HG03196 (cell line): ENCODE measurements at regions not wholly inside any gene's neighbourhood (a gene's known extent, or its start where the extent isn't known, plus 50 kb on each side); places are given as distances from the start of the nearest gene placed in this dataset.
A peak's percentile ranks its signal among the peaks of the same experiment; 100 is the strongest.
"Not testable (repeated sequence)": the region's sequence is repeated elsewhere in the genome, so short reads cannot be mapped to it uniquely, and the experiment has no call there.

Source experiments
- ATAC-seq: cut with Tn5 transposase; IDR thresholded peaks from one replicate; pipeline ENCODE4 v1.9.1; 2021; ENCODE audit not compliant: unreplicated experiment

DNA sequence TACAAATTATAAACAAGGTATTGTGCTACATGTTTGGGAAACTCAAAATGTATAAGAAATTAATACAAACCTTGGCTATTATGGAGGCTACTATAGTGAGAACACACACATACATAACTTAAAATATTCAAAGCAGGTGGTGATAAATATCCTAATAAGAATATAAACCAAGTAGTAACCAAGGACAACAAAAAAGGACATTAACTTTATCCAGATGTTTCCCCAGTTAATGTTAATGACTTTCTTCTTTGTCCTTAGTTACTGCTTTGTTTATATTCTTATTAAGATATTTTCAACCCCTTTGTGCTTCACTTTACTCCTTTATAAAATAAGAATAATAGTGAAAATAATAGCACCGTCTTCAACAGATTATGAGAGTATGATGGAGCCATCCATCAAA is 241.6 kb downstream of the CALCRL start:
- ATAC-seq: no peak

DNA sequence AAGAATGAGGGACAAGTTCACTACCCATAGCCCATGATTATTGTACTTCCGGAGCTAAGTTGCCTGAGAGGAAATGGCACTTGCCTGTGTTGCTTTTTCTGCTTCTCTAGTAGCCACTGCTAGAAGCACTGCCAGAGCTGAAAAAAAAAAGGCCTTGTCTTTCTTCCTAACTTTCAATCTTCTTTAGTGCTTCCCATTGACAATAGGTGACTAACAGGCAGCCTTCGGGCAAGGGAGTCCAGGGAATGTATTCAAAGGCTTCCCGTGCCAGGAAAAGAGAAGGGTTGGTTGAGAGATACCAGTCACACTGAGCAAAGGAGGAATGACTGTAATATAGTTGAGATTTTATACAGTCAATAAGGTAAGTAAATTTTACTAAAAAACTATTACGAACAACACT is 242.0 kb downstream of the CALCRL start:
- ATAC-seq: no peak

DNA sequence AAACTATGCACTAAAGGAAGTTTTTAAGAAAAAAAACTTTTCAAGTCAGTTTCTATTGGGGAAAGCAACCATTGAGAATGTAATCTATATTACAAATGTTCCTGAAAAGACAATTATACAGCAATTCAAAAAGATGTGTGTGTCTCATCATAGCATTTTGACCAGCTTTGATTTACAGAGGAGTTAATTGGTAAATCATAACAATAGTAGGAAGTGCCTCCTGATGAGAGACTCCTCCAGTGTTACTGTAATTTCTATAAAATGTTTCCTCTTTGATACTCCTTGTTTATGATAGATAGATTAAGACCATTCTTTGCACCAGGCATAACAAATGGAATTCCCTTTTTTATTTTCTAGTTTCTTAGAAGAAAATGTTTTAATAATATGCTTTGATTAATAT is 249.9 kb downstream of the CALCRL start:
- ATAC-seq: no peak

DNA sequence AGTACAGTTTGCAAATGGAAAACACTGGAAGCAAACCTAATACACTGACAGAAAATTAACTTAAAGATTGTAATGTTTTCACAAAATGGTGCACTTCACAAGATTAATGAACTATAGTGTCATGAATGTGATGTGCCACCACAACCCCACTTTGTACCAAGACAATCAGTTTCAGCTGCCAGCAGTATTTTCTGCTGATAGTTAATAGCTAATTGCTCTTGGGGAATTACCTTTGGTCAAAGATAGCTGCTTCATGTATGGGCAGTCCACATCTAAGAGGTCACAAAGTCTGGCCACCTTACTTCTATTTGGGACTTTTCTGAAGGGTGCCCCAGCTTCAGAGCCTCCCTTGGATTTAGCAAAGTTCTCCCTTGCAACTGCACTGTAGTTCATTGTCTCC is 254.0 kb downstream of the CALCRL start:
- ATAC-seq: peak; percentile 84

DNA sequence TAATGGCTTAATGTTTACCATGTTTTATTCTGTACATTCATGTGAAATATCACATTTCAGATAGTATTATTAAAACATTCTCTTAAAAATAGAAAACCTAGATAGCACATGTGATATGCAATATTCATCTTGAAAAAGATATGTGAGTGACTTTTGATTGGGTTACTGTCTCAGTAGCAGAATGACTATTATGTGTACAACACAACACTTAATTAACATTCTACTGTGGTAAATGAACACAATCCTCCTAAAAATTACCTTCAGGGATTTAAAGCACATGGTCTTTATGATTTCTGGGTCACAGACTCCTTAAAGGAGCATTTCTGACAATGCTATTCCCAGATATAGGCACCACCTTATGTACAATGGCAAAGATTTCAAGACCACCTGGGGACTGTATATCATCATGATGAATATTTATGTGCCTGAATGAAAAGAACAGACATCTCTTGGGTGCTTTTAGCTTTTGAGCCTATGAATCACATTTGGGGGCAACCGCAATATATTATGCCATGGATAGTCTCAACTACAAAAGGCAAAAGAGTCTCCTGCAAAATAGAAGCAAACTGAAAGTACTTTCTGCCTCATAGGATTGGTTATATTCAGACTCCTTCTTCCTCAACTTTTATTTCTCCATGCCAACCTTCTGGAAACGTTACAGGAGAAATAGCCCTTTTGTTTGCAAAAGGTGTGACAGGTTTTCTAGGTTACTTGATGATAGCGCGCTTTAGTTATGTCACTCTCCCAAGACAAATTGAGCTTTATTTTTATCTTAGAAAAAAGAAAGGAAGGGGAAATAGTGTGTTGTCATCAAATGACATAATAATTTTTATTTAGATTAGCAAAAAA is 259.0 kb downstream of the CALCRL start:
- no peak for ATAC-seq

DNA sequence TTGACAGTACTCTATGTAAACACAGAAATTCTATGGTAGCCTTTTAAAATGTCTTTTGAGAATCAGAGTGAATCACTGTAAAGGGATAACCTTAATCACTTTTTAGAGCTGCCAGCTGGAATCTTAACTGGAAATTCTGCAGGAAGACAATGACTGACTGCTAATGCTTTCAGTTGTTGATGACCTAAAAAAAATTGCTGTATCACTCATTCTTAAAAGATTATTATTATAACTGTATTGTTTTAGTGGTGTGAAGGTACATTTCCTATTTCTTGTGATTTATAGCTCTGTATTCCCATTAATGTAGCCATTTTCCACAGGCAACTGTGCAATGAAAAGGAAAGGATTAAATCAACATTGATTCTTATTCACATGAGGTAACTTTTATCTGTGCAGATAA is 260.5 kb downstream of the CALCRL start:
- ATAC-seq: no peak

DNA sequence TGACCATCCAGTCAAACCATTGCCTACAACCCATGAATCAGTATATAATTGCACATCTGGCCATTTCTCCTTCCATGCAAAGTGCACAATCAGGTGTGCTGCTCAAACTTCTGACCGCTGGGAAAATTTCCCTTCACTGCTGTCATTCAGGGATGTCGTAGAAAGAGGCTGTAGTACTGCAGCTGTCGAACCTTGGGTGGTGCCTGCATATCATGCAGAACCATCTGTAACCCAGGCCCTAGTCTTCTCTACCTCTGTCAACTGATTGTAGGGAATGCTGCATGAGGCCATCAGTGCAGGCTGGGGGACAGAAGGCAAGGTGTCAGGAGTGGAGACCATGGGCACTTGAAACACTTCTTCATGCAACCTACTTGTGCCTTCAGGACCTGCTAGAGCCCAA is 267.5 kb downstream of the CALCRL start:
- no peak for ATAC-seq

DNA sequence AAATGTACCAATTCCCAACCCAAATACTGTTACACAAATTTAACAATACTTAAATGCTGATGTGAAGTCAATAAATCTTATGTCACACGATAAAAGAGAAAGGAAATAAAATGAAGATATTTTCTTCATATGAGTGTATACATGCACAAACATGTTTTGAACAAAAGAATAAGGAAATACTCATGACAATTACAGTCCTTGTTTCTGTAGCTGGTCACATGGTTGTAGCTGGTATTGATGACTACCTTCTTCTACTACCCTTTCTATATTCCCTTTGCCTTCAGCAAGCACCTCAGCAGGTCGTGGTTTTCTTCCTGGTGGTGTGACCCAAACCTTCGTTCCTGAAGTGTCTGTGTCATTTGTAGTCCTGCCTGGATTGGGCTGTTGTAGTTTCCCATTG is 269.2 kb downstream of the CALCRL start:
- not testable (repeated sequence) for ATAC-seq

DNA sequence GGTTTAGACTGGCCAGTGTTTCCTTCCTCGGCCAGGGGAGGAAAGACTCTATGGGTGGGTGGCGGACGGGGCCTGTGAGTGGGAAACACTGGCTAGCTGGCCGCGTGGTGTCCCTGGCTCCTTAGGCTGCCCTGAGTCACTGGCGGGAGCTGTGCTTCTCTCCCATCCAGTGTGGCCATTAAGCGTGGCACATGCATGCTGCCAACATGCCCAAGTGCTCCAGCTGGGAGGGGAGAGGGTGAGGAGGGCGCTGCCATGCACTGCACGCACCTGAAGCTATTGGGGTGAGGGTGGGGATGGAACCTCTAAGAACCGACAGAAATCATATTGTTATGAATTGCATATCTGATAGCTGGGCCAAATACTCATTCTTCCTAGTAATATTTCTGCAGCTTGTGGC is 270.8 kb downstream of the CALCRL start:
- ATAC-seq: no peak

DNA sequence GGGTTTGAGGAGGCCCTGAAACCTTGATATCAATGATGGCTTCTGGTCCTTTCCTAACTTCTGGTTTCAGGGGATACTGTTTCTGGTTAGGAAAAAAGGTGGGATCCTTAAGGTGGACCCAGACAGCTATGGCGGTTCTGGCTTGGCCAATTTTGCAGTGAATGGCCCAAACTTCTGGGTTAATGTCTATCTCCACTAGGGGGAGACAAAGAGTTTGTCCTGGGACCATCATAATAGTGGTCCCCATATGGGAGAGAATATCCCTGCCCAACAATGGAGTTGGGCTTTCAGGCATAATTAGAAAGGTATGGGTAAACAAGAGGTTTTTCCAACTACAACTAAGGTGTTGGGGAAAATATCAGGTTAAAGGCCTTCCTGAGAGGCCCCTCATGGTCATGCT is 273.5 kb downstream of the CALCRL start:
- no peak for ATAC-seq

DNA sequence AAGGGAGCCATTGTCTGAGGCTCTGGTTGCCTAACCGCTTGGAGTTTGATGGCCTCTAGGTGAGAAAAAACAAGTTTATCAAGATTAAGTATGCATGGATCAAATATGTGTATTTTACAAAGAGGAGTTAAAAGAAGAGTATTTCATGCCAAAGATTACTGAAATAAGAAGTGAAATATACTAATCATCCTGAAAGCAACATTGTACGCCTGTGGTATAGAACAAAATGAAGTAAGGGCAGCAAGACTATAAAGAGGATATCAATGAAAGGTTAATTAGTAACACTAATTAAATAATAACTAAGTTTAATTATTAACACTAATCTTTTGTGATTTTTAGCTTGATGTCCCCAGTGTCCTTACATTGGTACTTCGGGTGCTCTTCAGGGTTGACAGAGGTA is 276.7 kb downstream of the CALCRL start:
- peak; percentile 29 for ATAC-seq

DNA sequence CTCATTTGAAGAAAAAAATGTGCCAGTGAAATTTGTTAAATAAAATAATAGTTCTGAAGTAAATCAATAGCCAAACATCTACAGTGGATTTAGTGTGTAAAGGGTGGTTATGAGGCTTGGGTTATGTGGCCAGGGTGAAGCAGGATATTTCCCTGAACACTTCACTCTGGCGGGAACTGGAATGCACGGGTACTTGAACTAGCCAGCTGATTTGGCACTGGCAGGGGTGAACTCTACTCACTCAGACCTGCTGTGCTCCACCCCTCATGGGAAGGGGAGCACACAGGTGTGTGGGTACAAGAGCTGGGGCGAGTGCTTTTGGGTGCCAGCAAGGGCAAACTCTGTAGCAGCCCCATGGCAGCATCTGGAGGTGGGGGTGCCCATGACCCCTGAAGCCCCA is 278.2 kb downstream of the CALCRL start:
- no peak for ATAC-seq

DNA sequence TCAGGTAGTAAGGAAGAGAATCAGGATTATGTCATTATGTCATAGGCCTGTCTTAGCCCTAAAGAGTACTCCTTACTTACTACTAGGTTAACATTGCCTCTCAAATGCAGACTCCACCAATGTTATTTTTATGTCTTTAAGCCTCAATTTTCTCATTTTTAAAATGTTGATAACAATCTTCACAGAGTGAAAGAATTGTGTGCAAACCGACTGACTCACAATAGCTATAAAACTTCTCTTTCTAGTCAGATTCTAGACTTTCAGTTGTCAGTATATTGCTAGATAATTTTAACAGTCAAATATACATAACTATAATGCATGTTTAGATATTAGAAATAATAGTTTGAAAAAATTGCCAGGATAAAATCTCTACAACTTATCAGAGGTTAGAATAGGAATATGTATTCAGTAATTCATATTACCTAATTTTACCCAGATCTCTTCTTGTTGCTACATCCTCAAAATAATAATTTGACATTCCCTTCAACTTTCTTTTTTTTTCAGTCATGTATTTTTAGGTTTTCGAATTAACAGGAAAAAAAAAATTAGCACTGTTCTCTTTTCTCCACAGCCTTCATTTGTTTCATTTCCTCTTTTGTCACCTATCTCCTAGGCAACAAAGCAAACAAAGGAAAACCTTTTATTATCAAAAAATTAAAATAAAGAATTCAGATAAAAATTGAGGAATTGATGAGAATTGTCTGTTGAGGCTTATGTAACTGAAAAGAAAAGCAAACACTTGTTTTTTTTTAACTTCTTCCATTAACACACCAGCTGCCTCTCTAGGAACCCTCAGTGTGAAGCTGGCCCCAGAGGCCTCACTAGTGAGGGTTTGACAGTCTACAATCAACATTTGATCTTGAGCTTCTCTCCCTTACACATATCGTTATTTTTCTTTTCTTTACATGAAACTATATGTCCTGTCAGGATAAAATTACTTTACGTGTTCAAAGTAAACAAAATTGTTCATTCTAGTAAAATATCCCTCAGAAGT is 279.0 kb downstream of the CALCRL start:
- peak; percentile 73 for ATAC-seq

DNA sequence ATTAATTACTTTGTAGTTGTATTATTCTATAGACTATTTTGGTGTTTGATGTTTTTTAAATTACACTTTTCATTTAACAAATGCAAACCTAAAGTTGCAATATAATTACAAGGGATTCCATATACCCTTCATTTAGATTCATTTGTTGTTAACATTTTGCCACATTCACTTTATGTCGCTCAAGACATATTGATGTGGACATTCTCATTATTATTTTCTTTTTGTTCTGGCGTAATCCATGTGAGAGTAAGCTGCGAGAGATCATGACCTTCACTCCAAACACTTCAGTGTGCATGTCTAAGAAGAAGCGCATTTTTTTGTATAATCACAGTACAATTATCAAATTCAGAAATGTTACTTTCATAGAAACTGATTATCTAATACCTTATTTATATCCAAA is 280.6 kb downstream of the CALCRL start:
- ATAC-seq: no peak

DNA sequence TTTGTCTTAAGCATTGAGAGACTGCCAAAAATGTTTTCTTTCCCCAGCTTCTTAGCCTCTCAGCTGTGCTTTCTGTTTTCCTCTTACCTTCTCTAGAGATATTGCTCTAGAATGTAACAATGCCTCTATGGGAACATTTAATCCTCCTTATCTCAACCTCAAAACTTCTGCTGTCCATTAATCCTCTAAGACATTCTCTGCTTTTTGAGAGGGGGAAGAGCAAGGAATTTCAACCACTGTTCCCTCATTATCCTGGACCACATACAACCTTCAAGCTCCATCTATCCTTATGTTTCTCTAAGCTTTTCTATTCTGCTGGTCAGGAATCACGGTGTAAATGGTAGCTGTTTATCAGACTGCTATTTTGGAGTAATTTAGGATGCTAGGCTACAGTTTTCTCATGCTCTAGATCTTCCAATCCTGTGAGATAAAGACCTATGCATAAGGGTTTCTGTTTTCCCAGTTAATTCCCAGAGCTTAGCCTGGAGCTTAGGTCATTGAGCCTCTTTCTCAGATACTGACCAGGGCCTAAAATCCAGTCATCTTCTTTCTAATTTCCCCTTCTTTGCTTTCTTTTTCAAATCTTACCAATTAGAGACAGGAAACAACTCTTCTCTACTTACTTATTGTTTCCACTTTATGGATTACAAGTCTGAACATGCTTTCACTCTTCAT is 282.0 kb downstream of the CALCRL start:
- no peak for ATAC-seq

DNA sequence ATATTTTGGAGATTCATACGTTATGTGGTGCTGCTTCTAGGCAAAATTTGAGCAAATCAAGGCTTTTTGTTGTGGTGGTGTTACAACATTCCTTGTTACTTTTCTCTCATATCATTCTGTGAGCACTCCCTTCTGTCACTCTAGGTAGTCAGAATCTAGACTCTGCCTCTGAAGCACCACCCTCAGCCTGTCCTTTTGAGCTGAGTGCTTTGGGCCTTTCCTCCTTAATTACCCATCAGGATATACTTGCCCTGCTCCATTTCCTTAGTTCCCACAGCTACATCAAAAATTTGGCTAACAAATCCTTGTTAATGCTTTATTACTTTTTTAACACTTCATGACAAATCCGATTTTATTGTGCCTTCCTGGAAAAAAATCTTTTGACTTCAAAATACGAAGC is 289.6 kb downstream of the CALCRL start:
- no peak for ATAC-seq

DNA sequence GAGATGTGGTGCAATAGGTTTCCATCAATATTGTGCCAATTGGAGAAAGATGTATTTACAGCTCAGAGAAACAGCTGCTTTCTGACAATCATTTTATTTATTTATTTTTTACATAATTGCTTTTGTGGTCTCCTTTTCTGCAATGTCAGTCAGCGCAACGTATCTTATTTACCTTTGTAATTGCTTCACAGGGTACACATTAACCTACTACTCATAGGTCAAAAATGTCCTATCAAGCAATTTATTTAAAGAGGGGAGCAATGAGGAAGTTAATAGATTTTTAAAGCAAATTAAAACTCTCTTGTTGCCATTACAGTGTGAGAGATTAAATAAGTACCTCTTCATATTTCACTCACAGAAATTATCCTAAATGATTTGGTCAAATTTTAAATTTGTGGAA is 291.0 kb downstream of the CALCRL start:
- ATAC-seq: no peak

DNA sequence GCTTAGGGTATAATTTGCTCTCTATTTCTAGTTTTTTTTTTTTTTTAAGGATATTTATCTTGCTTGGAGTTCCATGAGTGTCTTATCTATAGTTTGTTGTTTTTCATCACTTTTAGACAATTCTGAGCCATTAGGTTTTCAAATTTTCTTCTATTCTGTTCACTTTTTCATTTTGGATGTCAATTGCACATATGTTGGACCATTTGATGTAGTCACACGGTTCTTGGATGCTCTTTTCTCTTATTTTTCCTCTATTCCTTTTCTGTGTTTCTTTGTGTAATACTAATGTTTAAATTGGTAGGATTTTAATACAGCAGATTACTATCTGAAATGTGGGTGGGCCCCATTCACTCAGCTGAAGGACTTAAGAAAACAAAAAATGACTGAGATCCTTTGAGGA is 292.6 kb downstream of the CALCRL start:
- ATAC-seq: no peak

DNA sequence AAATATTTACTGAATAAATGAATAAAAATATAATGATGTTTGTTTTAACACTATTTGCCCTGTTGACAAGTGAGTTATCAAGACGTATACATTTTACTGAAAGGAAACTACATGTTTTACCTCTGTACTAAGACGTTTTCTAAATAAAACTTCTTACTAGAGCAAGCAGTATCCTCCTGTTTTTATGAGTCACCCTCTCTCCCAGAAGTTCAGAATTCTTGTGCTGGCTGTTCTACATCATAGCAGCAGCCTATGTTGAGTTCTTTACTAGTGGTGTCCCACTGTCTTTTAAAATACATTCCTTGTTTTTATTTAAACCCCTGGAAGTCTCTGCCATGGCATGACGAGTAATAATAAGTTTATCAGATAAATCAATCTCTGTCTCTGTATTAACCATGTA is 297.4 kb downstream of the CALCRL start:
- ATAC-seq: no peak

DNA sequence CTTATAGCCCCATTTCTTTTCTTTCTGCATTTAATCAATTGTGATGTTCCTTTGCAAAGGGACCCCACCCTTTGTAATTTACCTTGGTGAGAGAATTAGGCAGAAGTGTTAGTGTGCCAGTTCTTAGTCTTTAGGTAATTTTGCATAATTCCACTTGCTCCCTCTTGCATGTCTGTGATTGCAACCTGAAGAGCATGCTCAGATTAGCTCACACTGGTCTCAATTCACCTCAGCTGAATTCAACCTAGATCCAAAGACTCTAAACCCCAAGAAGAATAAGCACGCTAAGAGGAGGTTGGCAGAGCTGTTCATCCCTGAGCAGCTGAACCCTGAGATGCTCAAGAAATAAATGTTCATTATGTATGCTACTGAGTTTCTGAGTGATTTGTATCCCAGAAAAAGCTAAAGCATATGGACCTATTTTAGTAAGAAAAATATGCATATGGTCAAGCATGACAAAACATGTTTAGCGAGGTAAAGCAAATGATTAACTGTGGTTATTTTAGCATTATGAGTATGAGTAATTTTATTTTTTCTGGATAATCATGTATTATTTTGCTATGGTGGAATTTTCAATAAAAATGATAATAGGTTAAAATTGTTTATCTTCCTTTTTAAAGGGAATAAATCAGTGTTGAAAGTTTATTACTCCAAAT is 299.2 kb upstream of the ZSWIM2 start:
- no peak for ATAC-seq

DNA sequence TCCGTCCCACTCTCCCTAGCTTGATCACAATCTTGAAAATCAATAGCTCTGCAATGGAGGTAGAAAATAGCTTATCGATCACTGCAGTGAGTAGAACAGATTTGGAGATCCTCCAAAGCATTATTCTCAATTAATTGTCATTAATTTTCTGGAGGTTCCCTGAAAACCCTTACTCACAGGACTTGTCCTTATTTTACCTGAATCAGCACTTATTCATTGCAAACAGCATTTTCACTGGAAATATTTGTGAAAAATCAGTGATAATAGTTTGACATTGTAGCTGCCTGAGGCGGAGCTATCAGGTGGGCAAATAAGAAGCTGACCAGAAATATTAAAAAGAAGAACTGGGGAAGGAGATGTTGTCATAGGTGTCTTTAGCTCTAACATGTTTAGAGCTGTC is 294.6 kb upstream of the ZSWIM2 start:
- ATAC-seq: no peak
